ENCODE measurements at regions not wholly inside any gene's neighbourhood (a gene's known extent, or its start where the extent isn't known, plus 50 kb on each side); places are given as distances from the start of the nearest gene placed in this dataset.
"Not testable (repeated sequence)": the region's sequence is repeated elsewhere in the genome, so short reads cannot be mapped to it uniquely, and the experiment has no call there.

DNA sequence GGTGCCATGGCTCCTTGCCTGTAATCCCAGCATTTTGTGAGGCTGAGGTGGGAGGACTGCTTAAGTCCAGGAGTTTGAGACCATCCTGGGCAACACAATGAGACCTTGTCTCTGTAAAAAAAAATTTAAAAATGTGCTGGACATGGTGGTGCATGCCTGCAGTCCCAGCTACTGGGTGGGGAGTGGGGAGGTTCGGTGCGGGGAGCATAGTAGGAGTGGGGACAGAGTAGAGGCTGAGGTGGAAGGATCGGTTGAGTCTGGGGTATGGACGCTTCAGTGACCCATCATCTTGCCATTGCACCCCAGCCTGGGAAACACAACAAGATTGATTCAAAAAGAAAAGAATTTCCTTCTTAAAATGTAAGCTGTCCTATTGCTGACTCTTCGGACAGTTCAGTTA lies 1490.0 kb upstream of the GBE1 start:
- DNase-seq = no peak

DNA sequence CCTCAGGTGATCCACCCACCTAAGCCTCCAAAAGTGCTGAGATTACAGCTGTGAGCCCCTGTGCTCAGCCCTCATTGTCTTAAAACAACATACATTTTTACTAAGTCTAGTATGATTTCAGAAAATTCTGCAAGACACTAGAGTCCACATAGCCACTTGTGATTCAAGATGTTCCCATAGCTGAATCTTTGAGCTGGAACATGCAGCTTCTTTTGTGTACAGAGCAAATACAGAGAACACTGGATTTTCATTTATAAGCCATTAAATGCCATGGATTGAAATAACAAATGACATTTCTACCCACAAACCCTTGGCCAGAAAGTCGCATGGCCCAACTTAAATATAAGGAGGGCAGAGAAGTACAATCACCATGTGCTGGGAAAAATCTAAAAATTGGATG lies 1489.2 kb upstream of the GBE1 start:
- no peak for DNase-seq

DNA sequence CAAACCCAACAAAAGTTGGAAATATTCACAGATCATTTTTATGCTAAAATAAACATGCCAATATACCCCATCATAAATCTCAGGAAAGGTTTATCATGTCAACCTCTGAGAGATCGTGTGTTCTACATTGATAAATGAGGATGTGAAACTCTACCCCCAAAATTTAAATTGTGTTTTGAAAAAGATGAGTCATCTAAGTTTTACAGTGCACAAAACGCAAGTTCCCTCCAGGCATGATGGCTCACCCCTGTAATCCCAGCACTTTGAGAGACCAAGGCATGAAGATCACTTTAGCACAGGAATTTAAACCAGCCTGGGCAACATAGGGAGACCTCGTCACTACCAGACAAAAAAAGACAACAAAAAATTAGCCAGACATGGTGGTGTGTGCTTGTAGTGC lies 1487.0 kb upstream of the GBE1 start:
- DNase-seq = no peak

DNA sequence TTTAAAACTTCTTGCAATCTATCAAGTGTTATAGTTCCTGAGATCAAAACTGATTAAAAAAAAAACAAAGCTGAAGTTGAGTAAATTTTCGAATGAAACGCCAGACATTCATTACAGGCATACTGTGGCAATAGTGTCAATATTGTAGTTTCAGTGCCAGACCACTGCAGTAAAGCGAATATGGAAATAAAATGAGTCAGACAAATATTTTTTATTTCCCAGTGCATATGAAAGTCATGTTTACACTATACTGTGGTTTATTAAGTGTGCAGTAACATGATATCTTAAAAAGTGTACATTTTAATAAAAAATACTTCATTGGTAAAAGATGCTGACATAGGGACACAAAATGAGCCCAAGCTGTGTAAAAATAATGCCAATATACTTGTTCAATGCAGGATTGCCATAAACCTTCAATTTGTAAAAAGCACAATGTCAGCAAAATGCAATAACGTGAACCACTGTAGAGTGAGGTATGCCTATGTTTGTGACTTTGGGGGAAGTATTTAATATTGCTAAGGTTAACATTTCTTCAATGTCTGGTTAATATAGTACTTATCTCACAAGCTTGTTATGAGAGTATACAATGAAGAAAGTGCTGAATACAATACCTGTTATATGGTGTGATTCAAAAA lies 1473.9 kb upstream of the GBE1 start:
- no peak for DNase-seq

DNA sequence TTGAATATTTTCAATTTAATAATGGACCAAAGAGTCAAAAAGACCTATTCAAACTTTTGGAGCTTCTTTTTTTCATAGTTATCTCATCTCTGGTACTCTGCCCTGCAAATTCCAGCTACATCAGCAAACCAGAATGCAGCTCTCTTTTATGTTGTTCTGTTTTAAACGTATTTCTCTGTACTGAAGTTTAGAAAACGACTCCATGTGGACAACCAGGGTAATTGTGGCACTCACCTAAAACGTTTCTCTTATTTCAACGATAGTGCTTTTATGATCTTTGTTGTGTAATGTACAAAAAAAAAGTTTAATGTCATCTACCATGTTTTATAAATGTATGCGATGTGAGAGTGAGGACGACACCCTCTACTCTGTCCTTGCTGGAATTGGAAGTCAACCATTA lies 1472.3 kb upstream of the GBE1 start:
- no peak for DNase-seq

DNA sequence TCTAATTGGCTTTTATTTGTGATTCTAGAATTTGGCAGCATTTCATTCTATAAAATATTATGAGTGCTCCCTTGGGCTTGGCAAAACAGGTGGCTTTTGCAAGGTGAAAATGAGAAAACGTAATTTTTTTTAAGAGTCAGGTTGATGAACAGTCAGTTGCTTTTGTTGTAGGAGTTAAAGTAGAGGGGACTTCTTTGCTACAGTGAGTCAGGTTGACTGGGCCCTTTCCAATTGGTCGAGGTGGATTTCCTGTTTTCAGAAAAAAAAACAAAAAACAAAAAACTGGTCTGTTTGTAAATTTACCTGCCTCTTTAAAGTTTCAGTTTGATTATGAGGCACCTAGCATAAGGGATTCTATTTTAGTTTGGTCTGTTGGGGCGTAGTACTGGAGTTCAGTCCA lies 1469.4 kb upstream of the GBE1 start:
- no peak for DNase-seq

DNA sequence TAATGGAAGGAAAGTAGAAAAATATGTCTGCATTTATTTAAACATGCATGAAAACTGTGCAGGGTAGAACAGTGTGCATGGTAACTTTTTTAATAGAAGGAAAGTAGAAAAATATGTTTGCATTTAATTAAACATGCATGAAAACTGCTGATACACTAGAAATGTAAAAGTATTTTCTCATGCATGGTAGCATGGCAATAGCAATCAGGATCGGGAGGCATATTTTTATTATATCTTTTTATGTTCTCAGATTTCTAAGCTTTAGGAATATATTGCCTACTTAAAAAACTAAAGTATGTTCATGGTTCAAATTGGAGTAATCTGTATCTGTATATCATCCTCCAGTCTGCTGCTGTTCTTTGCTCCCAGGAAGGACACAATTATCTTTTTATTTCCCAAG lies 1468.9 kb upstream of the GBE1 start:
- DNase-seq = no peak

DNA sequence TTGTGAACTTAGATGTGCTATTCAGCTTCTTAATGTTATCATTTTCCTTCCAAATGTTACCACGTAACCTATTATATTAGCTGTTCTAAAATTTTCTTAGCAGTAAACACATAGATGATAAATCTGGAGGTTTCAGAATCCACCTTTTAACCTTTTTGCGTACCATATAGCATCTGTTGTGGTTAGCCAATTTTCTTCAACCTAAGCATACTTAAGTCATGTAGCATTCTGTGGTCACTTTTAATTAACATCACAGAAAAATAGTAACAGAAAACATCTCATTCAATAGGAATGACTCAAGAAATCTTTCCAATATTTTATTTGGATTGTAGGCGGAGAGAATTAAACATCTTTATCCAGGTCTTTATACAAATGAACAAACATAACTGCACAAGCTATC lies 1465.3 kb upstream of the GBE1 start:
- DNase-seq = no peak

DNA sequence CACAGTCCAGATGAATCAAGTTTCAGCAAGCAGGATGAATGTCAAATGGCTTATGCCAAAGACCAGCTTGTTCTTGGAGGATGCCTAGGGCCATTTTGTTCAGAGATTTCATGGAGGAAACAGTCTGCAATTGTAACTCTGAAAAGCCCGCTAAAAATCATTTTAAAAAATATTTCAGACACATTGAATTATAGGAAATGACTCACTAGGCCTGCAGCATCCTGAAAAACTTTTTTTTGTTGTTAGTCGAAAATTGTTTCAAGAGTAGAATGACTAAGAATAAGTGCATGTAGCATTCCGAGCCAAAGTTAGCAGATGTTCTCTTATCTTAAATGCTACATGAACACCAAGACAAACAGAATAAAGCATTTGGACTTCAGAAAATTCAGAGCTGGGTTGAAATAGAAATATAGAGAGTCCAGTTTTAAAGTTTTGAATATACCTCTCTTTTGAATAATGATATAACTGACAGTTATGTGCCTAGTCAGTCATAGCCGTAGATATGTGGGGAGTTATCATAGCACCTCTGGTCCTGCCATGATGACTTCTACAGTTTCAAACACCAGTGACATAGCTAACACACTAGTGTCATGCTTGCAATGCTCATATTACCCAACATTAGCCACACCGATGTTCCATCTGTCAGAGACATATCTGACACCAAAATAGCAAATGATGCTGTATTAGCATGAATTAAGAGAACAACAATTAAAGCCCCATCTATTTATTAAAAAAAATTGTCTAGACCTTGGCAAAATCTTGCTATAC lies 1462.8 kb upstream of the GBE1 start:
- no peak for DNase-seq

DNA sequence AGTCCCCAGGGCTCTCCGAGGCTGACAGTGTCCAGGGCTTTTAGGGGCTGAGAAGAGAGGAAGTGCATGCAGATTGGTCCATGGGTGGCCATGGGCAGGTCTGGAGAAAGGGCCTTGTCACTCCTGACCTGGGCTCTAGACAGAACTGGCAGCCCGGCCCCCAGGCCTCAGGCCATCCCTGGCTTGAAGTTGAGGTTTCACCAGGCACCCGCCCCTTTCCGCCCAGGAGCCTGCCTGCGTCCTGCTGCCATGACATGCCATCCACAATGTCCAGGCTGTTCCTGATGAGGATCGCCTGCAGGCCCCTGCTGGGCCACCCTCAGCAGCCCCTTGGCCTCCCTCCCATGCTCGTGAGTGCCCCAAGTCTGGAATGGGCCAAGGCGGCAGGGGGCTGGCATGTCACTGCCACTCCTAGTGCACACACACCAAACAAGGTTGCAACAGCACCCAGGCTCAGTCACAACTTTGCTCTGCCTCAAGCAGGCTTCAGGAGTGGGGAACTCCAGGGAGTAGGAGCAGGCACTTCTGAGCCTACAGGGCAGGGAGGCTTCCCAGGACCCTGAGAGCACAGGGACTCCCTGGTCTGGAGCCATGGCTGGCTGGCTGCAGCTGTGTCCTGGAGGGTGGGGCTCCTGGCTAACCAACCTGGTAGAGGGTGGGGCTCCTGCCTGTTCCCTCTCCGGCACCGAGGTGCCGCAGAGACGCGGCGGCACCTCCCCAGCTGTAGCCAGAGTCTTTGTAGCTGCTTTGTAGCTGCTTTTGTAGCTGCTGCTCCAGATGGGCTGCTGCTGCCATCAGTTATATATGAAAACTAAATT lies 1457.1 kb upstream of the GBE1 start:
- DNase-seq = no peak

DNA sequence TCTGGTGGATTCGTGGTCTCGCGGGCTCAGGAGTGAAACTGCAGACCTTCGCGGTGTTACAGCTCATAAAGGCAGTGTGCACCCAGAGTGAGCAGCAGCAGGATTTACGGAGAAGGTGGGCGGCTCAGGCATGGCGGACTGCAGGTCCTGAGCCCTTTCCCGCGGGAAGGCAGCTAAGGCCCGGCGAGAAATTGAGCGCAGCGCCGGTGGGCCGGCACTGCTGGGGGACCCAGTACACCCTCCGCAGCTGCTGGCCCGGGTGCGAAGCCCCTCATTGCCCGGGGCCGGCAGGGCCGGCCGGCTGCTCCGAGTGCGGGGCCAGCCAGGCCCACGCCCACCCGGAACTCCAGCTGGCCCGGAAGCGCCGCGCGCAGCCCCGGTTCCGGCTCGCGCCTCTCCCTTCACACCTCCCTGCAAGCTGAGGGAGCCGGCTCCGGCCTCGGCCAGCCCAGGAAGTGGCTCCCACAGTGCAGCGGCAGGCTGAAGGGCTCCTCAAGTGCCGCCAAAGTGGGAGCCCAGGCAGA lies 1456.2 kb upstream of the GBE1 start:
- not testable (repeated sequence) for DNase-seq

DNA sequence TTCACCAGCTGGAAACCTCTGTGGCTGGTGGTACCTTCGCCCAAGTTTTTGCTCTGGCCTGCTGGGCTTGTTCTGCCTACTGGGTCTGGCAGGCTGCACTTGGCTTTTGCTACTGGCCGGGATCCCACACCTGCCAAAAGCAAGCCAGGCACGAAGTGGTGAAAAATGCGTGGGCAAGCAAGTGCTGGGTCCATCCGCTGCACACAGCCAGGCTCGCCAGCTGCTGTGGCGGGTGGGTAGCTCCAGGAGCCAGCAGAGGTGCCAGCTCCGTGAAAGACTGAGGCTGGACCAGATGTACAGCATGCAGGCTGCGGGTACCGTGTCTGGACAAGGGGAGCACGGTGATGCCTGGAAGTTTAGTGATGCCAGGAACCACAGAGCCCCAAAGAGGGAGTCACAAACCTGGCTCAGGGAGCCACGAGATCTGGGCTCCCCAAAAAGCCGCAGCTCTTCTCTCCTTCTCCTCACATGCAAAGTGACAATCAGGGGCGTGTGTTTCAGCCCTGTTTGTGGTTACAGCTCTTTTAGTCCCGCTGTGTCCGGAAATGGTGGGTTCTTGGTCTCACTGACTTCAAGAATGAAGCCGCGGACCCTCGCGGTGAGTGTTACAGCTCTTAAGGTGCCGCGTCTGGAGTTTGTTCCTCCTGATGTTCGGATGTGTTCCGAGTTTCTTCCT lies 1455.6 kb upstream of the GBE1 start:
- no peak for DNase-seq

DNA sequence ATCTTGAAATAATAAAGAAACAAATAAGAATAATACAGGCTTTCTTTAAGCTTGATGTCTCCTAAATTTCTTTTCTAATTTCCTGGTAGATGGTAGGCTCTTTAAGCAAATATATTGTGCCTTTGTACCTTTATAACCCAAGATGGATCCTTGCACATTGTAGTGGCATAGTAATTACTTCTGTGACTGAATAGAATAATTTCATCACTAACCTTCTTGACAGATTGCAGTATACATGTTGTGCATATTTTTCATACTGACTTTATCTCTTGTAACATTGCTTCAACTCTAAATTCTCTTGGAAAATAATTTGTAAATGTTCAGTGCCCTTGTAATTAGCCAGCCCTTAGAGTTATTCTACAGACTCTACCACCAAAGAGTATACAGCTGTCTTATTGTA lies 1433.8 kb upstream of the GBE1 start:
- no peak for DNase-seq

DNA sequence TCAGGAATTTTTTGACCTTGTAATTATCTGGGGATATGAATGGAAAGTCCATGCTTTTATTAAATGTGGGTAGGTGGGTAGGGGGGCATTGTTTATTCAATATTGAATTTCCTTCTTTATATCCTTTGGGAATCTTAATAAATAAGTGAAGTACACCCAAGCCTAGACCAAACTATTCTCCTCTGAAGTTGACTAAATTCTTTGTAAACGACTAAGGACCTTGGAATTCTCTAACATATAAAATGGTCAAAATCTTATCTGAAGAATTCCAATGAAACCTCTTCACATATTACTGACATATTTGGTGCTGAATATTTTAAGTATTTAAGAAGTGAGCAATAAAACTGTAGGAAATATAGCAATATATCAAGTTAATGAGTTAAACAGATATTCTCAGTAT lies 1432.1 kb upstream of the GBE1 start:
- DNase-seq = no peak

DNA sequence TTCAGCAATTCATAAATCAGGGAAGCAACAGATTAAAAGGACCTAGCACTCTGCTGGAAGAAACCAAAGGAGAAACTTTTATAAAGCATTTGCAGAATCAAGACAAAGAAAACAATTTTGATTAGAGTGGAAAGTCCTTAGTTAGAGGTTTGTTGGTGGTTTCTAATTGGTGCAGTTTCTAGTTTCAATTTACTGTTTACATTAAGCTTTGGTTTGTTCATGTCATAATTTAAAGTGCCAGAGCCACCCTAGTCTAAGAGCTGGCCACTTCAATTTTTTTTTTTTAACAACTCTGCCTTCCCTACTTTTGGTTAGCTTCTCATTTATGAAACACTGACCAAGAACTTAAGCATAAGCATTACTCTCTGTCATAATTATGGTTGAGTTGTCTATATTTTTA lies 1428.2 kb upstream of the GBE1 start:
- DNase-seq = no peak

DNA sequence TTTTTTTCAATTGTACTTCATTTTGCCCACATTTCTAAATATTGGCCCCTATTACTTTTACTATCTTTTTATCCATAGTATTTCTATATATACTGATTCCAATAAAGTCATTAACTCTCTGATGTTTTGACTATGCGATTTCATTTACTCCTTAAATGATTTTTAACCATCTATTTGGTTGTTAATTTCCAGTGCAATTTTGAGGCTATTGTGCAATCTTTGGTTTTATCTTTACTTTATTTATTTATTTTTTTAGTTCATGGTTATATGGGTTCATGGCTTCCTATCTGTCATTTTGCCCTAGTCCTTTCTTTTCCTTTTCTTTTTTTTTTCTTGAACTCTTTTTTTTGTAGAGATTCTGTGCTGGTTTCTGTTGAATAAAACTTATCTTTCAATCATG lies 1408.0 kb upstream of the GBE1 start:
- no peak for DNase-seq

DNA sequence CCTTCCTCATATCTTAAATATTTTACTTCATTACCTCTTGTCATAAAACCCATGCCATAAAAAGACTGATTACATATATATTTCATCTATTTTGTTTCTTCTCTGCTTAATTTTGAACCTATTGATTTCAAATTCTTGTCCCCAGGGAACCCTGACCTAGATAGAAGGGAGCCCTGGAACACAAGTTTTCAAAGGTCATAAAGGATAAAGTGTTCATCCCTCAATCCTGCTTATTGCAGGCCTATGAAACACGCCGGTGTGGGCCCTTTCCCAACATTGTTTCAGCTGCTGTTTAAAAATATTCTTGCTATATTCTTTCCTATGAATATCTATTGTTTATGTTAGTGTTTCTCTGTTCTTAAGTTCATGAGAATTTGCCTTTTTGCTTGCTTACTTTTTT lies 1389.5 kb upstream of the GBE1 start:
- no peak for DNase-seq

DNA sequence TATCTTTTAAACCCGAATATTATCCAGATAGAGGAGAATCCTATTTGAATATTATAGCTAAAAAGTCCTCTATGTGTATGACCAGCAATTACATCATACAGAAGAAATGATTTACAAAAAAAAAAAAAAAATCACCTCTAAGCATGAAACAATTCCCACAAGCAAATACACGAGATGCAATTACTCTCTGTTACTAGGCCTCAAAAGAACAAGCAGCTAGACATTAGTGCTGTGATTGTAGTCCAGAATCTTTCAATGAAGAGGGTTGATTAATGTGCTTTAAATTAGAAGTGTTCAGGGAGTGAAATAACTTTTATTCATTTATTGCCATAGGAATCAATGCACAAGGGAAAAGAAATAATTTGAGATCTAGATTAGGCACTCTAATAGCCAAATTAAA lies 1379.5 kb upstream of the GBE1 start:
- no peak for DNase-seq

DNA sequence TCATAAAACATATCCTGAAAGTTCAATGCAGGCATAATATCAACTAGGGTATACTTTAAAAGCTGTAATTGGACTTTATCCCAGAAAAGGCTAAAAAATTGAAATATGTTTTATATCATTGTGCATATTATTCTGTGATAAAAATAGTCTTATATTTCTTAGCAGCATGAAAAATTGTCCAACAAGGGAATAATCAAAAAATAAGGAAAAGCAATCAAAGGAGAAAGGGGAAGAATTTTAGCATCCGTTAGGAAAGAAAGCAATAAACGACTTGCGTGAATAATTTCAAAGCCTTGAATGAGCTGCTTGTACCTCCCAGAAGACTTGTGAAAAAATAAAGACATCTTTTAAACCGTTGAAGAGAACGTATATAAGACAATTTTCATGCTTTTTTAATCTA lies 1369.8 kb upstream of the GBE1 start:
- no peak for DNase-seq

DNA sequence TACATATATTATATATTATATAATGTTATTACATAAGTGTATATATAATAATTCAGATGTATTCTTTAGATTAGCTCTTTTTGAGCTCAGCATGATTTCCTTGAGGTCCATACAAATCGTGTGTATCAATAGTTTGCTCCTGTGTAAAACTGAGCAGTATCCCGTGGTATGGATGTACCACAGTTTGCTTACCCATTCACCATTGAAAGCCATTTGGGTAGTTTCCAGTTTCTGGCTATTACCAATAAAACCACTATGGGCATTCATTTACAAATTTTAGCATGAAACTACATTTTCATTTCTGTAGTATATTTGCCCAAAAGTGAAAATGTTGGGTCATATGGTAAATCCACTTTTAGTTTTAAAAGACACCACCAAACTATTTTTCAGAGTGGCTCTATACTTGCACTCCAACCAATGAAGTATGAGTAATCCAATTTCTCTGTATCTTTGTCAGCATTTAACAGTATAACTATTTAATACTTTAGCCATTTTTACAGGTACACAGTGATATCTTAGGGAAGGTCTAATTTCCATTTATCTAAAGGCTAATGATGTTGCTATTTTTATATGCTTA lies 1361.4 kb upstream of the GBE1 start:
- no peak for DNase-seq

DNA sequence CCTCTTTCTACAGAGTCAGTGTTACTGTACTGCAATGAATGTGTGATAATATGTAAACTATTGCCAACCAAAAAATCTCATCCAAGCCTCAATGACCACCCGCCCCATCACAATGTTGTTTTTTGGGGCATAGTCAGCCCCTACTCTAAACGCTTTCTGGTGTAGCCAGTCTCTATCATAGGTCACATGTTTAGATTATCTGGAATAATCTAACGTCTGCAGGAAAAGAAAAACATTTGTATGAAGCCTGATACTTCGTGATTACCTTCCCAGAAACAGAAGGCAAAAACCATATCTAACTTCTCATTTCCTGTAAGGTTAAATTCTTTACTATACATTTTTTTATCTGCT lies 1331.8 kb upstream of the GBE1 start:
- no peak for DNase-seq

DNA sequence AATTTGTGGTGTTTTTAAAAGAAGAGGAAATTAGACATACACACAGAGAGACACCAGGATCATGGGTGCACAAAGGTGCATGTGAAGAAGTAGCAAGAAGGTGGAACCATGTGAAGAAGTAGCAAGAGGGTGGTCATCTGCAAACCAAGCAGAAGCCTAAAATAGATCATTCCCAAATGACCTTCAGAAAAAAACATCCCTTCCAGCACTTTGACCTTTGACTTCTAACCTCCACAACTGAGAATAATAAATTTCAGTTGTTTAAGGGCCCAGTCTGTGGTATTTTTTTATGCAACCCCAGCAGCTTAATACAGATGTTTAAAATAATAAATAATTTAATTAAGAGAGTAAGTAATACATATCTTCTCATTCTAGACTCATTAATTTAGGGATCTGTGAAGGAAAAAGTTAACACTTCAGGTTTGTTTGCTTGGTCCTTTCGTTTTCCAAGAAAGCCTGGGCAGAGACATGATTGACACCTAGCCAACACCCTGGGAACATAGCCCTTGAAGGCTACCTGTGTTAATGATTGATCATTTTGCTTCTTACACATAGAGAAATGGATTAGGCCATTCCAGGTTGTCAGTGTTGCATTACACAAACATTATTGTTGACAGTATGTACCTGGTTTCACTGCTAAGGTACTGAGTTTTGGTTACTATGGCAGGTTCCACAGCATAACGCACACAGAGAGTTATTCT lies 1331.2 kb upstream of the GBE1 start:
- no peak for DNase-seq

All from NCI-H2227 treated with DMSO at 0.1 percent for 48 hours (cell line).